Stimulated activated CD8-positive, alpha-beta memory T cell treated with anti-CD3 and anti-CD28 coated beads, Interleukin-4, amount 100 ng/mL, for 4 hours (primary cell): ENCODE measurements at regions not wholly inside any gene's neighbourhood (a gene's known extent, or its start where the extent isn't known, plus 50 kb on each side); places are given as distances from the start of the nearest gene placed in this dataset.
A peak's percentile ranks its signal among the peaks of the same experiment; 100 is the strongest.

Experiments
- DNase-seq, 2 donors: peaks; one replicate each; pipeline ENCODE4 v3.0.0-alpha.2; 2020; ENCODE audit warnings: low read depth in 2 of 2, low spot score in 1 of 2

GRCh38 chr15:58324533-58324932, 107.3 kb upstream of the LIPC start:
- no peak for DNase-seq

- no peak for DNase-seq
Measured at GRCh38 chr15:58327958-58328357, 103.8 kb upstream of the LIPC start.

GRCh38 chr15:58329211-58329610, 102.6 kb upstream of the LIPC start:
- DNase-seq: no peak

GRCh38 chr15:58329781-58330671, 101.8 kb upstream of the LIPC start:
- no peak for DNase-seq

- no peak for DNase-seq
Measured at GRCh38 chr15:58330741-58331559, 100.8 kb upstream of the LIPC start.

- DNase-seq: no peak
Measured at GRCh38 chr15:58331560-58331912, 100.3 kb upstream of the LIPC start.

- peak; percentile 62 to 84 for DNase-seq
Measured at GRCh38 chr15:58331913-58332675, 99.7 kb upstream of the LIPC start.

GRCh38 chr15:58332676-58333400, 99.0 kb upstream of the LIPC start:
- DNase-seq: no peak

- DNase-seq: no peak
Measured at GRCh38 chr15:58334803-58335202, 97.0 kb upstream of the LIPC start.

GRCh38 chr15:58336161-58336560, 95.6 kb upstream of the LIPC start:
- DNase-seq: no peak

GRCh38 chr15:58340176-58340575, 91.6 kb upstream of the LIPC start:
- no peak for DNase-seq

- no peak for DNase-seq
Measured at GRCh38 chr15:58342508-58342907, 89.3 kb upstream of the LIPC start.

- no peak for DNase-seq
Measured at GRCh38 chr15:58344213-58345070, 87.3 kb upstream of the LIPC start.

- no peak for DNase-seq
Measured at GRCh38 chr15:58346361-58346760, 85.4 kb upstream of the LIPC start.

- DNase-seq: no peak
Measured at GRCh38 chr15:58348095-58348812, 83.5 kb upstream of the LIPC start.

GRCh38 chr15:58352026-58352929, 79.5 kb upstream of the LIPC start:
- no peak for DNase-seq

GRCh38 chr15:58355382-58355971, 76.3 kb upstream of the LIPC start:
- DNase-seq: no peak

- no peak for DNase-seq
Measured at GRCh38 chr15:58355973-58356372, 75.8 kb upstream of the LIPC start.
